NCI-H460 (cell line): ENCODE measurements at regions not wholly inside any gene's neighbourhood (a gene's known extent, or its start where the extent isn't known, plus 50 kb on each side); places are given as distances from the start of the nearest gene placed in this dataset.

ENCODE experiments used
- DNase-seq: peaks from one replicate; pipeline ENCODE4 v3.0.0-alpha.2; 2016; ENCODE audit warnings: low read depth; ENCODE audit errors: extremely low read depth

- no peak for DNase-seq
Observed at GRCh38 chr13:22082030-22082429, 411.2 kb downstream of the FGF9 start.

GRCh38 chr13:22082437-22083100 is 411.7 kb downstream of the FGF9 start:
- no peak for DNase-seq

- no peak for DNase-seq
Observed at GRCh38 chr13:22085001-22085400, 414.1 kb downstream of the FGF9 start.

DNA sequence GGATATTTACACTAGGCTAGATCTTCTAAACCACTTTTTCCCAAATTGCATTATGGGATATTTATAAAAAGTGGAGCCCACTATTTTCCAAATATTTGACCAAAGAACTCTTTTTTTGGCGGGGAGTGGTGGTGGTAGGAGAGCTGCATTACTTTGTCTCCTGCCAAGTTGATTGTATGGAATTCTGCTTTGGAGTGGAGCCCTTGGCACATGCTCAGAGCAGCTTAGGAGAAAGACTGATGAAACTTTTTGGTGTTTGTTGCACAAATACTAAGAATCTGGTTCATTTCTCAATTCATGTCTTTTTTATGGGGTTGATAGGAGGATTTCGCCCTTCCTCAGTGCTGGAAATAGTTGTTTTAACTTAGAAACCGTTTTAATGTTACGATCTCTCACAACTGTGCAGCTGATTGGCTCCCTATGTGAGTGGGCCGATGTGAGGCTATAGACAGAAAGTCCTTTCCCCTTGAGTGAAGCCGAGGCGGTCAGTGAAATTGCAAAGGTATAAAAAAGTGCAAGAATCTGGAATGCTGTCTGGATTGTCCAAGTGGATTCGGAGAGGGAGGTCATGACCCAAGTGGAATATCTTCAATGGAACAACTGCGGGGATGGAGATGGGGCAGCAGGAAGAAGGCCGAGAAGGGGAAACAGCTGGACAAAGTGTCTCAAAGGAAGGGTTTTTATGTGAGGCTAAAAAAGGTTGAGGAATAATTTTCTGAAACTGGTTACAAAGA is 415.9 kb downstream of the FGF9 start:
- DNase-seq: no peak

DNA sequence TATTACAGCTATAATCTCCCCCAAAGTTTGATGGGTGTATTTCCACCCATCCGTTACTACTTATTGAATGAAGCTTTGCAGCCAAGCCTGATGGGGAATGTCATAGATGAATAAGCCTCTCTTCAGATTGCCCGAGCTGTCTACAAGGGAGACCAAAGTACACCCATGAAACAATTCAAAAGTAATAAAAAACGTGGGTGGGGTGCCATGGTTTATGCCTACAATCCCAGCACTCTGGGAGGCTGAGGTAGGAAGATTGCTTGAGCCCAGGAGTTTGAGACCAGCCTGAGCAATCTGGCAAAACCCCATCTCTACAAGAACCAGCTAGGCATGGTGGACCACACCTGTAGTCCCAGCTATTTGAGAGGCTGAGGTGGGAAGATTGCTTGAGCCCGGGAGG is 419.2 kb downstream of the FGF9 start:
- DNase-seq: no peak

GRCh38 chr13:22091222-22091970 is 420.5 kb downstream of the FGF9 start:
- no peak for DNase-seq

DNA sequence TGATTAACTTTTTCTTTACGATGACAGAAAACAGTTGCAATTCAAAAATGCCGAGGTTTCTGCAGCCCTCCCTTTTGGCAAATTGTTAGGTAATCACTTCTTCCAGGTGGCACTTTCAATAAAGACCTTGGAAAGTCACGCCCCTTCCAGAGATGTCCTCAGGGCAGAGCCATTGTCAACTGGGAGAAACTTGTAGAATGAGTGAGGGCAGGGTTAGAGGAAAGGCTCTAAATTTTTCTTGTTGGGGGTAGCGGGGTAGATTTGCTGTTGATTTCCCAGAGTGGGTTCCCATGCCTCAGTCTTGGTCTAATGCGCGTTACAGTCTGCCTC is 421.1 kb downstream of the FGF9 start:
- DNase-seq: no peak

GRCh38 chr13:22092791-22093560 is 422.1 kb downstream of the FGF9 start:
- DNase-seq: no peak

DNA sequence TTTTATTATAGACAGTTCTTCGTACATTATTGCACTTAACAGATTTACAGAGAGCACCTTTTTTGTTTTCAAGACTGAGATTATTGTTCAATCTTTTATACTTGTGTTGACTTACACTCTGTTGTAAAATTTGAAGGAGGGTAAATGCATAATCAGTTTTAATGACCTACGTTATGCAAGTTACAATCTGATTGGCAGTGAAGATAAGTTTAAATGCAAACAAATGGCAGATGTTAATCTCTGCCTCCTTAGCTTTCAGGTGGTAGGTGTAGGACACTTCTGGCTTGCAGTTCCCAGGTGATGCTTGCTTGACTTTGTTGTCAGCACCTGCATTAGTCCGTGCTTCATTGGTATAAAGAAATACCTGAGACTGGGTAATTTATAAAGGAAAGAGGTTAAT is 424.9 kb downstream of the FGF9 start:
- DNase-seq: no peak

DNA sequence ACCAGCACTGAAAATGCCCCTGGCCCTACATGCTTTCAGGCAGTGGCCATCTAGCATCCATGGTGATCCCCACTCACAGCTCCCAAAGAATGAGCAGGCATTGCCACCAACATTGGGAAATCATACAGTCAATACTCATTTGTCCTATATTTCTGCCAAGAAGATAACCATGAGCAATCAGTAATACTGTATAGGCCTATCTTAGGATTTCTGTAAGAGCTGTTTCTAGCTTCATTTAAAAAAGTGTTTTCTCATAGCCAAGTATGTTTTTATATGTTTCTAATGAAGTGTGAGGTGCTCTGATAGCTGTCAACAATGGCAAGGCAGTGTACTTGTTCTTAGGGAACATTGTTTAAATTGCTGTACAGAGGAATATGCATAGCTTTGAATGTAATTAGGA is 428.7 kb downstream of the FGF9 start:
- no peak for DNase-seq

DNA sequence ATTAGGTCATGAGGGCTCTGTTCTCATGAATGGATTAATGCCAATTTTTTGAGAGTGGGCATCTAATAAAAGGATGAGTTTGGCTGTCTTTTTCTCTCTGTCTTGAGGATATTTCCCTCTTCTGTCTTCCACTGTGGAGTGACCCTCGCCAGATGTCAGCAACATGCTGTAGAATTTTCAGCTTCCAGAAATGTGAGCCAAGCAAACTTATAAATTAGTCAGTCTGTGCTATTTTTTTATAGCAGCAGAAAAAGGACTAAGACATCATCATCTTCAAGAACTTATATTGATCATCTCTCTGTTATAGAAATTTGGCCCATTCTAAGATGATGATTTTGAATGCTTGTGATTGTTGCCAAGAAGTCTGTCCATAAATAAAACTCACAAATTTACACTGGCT is 431.4 kb downstream of the FGF9 start:
- DNase-seq: no peak

DNA sequence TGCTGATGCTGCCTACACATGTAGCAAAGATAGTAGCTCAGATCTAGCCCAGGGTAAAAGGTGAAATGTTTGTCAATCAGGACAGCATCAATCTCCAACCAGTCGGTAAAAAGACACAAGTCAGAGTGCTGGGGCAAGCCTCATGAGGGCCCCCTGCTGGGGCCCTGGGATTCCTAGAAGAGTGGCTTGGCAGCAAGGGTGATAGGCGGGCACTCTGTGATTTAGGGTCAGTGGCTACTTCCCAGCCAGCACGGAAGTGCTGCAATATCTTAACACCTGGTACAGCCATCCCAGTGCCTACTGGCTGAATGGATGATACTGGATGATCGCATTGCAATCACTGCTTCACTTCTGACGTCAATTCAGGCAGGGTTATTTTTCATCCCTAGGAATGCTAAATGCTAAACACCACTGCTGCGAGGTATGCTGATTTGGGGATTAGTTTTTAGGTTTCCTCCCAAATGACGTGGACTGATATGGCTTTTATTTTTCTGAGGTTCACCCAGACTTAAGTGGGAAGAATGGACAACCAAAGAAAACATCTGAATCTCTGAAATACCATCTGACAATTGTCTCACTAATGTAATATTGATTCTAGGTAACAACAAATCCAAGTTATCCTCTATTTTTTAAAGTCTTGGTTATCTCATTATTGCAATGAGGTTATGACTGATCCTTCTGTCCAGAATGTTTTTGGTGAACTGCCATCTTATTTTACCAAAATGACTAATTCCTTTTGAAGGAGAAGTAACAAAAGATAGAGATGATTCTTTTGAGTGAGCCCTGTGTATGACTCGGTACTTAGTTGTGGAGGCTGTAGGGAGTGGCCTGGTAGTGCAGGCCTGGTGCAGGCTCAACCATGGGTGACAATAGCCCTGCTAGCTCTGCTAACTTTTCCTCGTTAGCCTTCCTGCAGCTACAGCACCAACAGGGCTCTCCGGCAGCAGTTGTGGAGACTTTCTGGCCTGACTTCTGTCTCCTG is 432.5 kb downstream of the FGF9 start:
- no peak for DNase-seq

- DNase-seq: no peak
Observed at GRCh38 chr13:22106058-22106457, 435.2 kb downstream of the FGF9 start.

- DNase-seq: no peak
Observed at GRCh38 chr13:22107549-22107948, 436.7 kb downstream of the FGF9 start.

GRCh38 chr13:22108283-22108942 is 437.5 kb downstream of the FGF9 start:
- DNase-seq: no peak

- no peak for DNase-seq
Observed at GRCh38 chr13:22108979-22109378, 438.1 kb downstream of the FGF9 start.

DNA sequence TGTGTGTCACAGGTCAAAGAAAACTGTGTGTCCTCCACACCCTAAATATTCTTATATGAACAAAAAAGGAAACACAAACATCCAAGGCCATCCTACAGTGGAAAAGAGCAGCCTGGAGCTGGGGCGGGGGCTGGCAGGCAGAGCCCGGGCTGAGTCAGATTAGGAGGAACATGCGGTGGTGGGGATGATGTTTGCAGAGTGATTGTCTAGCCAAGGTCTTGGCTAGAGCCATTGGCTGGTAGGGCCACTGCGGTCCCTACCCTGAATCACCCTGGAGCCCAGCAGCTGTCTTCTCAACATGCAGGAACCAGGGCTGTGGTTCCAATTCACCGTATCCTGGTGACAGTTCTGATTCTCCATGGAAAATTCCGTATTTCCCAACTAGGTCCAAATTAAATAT is 439.5 kb downstream of the FGF9 start:
- DNase-seq: no peak

DNA sequence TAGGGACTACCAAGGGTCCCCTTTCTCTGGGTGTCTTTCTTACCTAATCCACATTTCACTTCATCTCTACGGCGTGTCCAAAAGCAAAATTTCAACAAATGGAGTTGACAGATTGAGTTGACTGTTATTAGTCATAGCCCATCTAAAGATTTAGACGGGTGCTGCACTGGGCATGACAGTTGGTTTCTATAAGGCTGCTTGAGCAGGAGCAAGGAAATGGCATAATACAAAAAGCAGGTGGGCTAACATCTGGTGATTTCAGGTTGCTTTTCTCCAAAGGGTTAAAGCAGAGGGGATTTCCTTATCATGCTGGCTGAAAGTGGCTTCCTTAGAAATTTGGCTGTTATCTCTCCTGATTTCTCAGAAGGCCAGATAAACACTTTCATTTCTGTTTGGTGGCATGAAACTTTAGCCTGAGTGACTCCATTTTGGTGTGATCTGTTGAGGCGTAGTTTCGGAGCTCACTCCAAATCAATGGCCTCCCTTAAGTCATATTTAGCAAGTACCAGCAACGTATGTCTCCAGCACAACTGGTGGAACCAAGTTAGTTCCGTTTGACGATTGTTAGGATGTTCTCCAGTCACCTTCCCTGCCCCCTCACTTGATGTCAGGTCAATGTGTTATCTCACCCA is 440.4 kb downstream of the FGF9 start:
- no peak for DNase-seq

DNA sequence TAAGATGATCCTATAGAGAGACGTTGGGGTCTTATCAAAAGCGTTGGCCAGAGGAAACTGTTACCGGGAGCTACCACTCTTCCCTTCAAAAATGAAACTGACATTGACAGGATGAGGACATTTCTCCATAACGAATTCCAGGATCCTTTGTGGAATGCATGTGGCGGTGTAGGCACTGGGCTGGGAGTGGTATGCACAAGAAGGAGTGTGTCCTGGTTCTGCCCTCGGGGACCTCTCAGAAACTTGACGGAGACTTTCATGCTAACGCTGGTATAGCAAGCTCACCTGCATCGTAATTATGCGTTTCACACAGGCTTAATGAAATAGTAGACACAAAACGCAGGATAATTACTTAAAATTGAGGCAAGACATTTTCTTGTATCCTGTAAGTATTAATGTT is 441.1 kb downstream of the FGF9 start:
- DNase-seq: no peak
